ENCODE measurements at regions not wholly inside any gene's neighbourhood (a gene's known extent, or its start where the extent isn't known, plus 50 kb on each side); places are given as distances from the start of the nearest gene placed in this dataset.

GRCh38 chr3:107870096-107870495 lies 220.7 kb downstream of the CD47 start:
- Histone ChIP-seq H3K4me1 (ENCODE audit: control insufficient read depth, extremely low read depth, insufficient read depth, low read length) (no peaks in the 10 kb centered on the region), H3K9me1 (replicated peaks; ENCODE audit: control insufficient read depth, extremely low read depth, insufficient read depth, low read length) (no peaks in the 10 kb centered on the region), H3K27ac (ENCODE audit: insufficient read depth, low read depth, low read length) (no peak overlapping the region), H3K4me3 (replicated peaks in 1 of 3; ENCODE audit: insufficient read depth in 1 of 3, low read depth in 1 of 3, low read length in 3 of 3) (no peak overlapping the region), H3K9me3 (replicated peaks; ENCODE audit: control insufficient read depth, insufficient read depth, low read length) (no peaks in the 10 kb centered on the region), H4K20me1 (replicated peaks; ENCODE audit: control insufficient read depth, extremely low read depth, insufficient read depth, low read length) (no peaks in the 10 kb centered on the region), H3K9ac (replicated peaks; ENCODE audit: extremely low read depth, insufficient read depth, low read length) (no peak overlapping the region), H3K27me3 (ENCODE audit: control insufficient read depth in 2 of 2, insufficient read depth in 2 of 2, low read length in 2 of 2) (no peaks in the 10 kb centered on the region), H3K79me2 (ENCODE audit: control insufficient read depth, insufficient read depth, low read length) (no peaks in the 10 kb centered on the region), H2AFZ (ENCODE audit: low read depth, low read length) (no peak overlapping the region), H3K4me2 (ENCODE audit: insufficient read depth, low read length) (no peak overlapping the region), H3K36me3 (ENCODE audit: control insufficient read depth in 2 of 2, extremely low read depth in 1 of 2, insufficient read depth in 2 of 2, low read length in 2 of 2) (no peaks in the 10 kb centered on the region)
- ChIA-PET CTCF (interaction anchor here (2.6 kb wide), 1 partner anchor 57 kb away, joined by 8 read pairs; no protein-coding TSS in a partner anchor), POLR2A (no interaction called here)
- FAIRE-seq (no peak), DNase-seq (ENCODE audit: low read depth, low spot score) (no peak)
- TF ChIP-seq POLR2AphosphoS5 (IDR thresholded peaks at IDR 0.05; ENCODE audit: insufficient read depth, low read depth, low read length) (no peak), FOS (IDR thresholded peaks at IDR 0.05; ENCODE audit: borderline replicate concordance, insufficient read depth, low read length) (no peak), JUN (IDR thresholded peaks at IDR 0.05; ENCODE audit: borderline replicate concordance, insufficient read depth, insufficient read length, low read depth) (no peak), MYC (IDR thresholded peaks at IDR 0.05; ENCODE audit: low read depth, low read length) (no peak), CTCF (IDR thresholded peaks at IDR 0.05; ENCODE audit: extremely low read depth in 1 of 2, insufficient read depth in 1 of 2, low read depth in 1 of 2, low read length in 2 of 2) (no peak), POLR2A (IDR thresholded peaks at IDR 0.05; ENCODE audit: low read depth, low read length) (no peak)
- dilution Hi-C loops (cut with MboI; ENCODE audit: extremely low pct_ligation_motif_present, low sequenced_read_pairs) (no loop called here), intact Hi-C loops (cut with micrococcal nuclease) (no loop called here)
- no TSS peak for BruUV-seq (replicated peaks)

GRCh38 chr3:107868449-107868848 lies 222.4 kb downstream of the CD47 start:
- Histone ChIP-seq H3K79me2 (ENCODE audit: control insufficient read depth, insufficient read depth, low read length) (no peaks in the 10 kb centered on the region), H3K4me1 (ENCODE audit: control insufficient read depth, extremely low read depth, insufficient read depth, low read length) (no peaks in the 10 kb centered on the region), H3K27me3 (ENCODE audit: control insufficient read depth in 2 of 2, insufficient read depth in 2 of 2, low read length in 2 of 2) (no peaks in the 10 kb centered on the region), H3K9ac (replicated peaks; ENCODE audit: extremely low read depth, insufficient read depth, low read length) (no peak overlapping the region), H3K36me3 (ENCODE audit: control insufficient read depth in 2 of 2, extremely low read depth in 1 of 2, insufficient read depth in 2 of 2, low read length in 2 of 2) (no peaks in the 10 kb centered on the region), H3K9me3 (replicated peaks; ENCODE audit: control insufficient read depth, insufficient read depth, low read length) (no peaks in the 10 kb centered on the region), H3K4me3 (replicated peaks in 1 of 3; ENCODE audit: insufficient read depth in 1 of 3, low read depth in 1 of 3, low read length in 3 of 3) (no peak overlapping the region), H4K20me1 (replicated peaks; ENCODE audit: control insufficient read depth, extremely low read depth, insufficient read depth, low read length) (no peaks in the 10 kb centered on the region), H3K4me2 (ENCODE audit: insufficient read depth, low read length) (no peak overlapping the region), H3K27ac (ENCODE audit: insufficient read depth, low read depth, low read length) (no peak overlapping the region), H2AFZ (ENCODE audit: low read depth, low read length) (no peak overlapping the region), H3K9me1 (replicated peaks; ENCODE audit: control insufficient read depth, extremely low read depth, insufficient read depth, low read length) (no peaks in the 10 kb centered on the region)
- dilution Hi-C loops (cut with MboI; ENCODE audit: extremely low pct_ligation_motif_present, low sequenced_read_pairs): no loop called here
- CTCF ChIA-PET: interaction anchor here (1.6 to 2.6 kb wide), 2 partner anchors 13 to 59 kb away, joined by 4 to 8 read pairs; no protein-coding TSS in a partner anchor
- TF ChIP-seq EZH2 (IDR thresholded peaks at IDR 0.05; ENCODE audit: borderline replicate concordance, low read depth, low read length, severe bottlenecking) (no peak), FOS (IDR thresholded peaks at IDR 0.05; ENCODE audit: borderline replicate concordance, insufficient read depth, low read length) (no peak), POLR2AphosphoS5 (IDR thresholded peaks at IDR 0.05; ENCODE audit: insufficient read depth, low read depth, low read length) (no peak), POLR2A (IDR thresholded peaks at IDR 0.05; ENCODE audit: low read depth, low read length) (no peak), GATA2 (IDR thresholded peaks at IDR 0.05; ENCODE audit: insufficient read depth, insufficient read length, low read depth, low read length) (no peak), MAX (IDR thresholded peaks at IDR 0.05; ENCODE audit: insufficient read depth, insufficient read length) (no peak), MYC (IDR thresholded peaks at IDR 0.05; ENCODE audit: low read depth, low read length) (no peak), CTCF (IDR thresholded peaks at IDR 0.05; ENCODE audit: extremely low read depth in 1 of 2, insufficient read depth in 1 of 2, low read depth in 1 of 2, low read length in 2 of 2) (no peak), JUN (IDR thresholded peaks at IDR 0.05; ENCODE audit: borderline replicate concordance, insufficient read depth, insufficient read length, low read depth) (no peak)
- POLR2A ChIA-PET: no interaction called here
- no TSS peak for BruUV-seq (replicated peaks)
- no peak for FAIRE-seq
- no peak for DNase-seq (ENCODE audit: low read depth, low spot score)
- intact Hi-C loops (cut with micrococcal nuclease): no loop called here
